ENCODE measurements at regions not wholly inside any gene's neighbourhood (a gene's known extent, or its start where the extent isn't known, plus 50 kb on each side); places are given as distances from the start of the nearest gene placed in this dataset.

- no peak for DNase-seq (ENCODE audit: low read depth)
- no peak overlapping the region for H3K4me3 ChIP-seq (ENCODE audit: low read depth, low read length)
- TF ChIP-seq CTCF (IDR thresholded peaks at IDR 0.05; ENCODE audit: insufficient read depth, low read length, poor library complexity, severe bottlenecking), result no peak
- peaks cover 47% of the 10 kb centered on the region for H3K27me3 ChIP-seq (ENCODE audit: control insufficient read depth, insufficient read depth, low read length)
- no peaks in the 10 kb centered on the region for H3K36me3 ChIP-seq (ENCODE audit: control insufficient read depth, insufficient read depth, low read length)
These were observed 229.9 kb downstream of the MN1 start for GRCh38 chr22:27571463-27572277.

GRCh38 chr22:27572278-27572666 is 229.3 kb downstream of the MN1 start:
- H3K27me3 ChIP-seq (ENCODE audit: control insufficient read depth, insufficient read depth, low read length), result peaks cover 46% of the 10 kb centered on the region
- DNase-seq (ENCODE audit: low read depth), result no peak
- H3K4me3 ChIP-seq (ENCODE audit: low read depth, low read length), result no peak overlapping the region
- no peak for TF ChIP-seq CTCF (IDR thresholded peaks at IDR 0.05; ENCODE audit: insufficient read depth, low read length, poor library complexity, severe bottlenecking)
- no peaks in the 10 kb centered on the region for H3K36me3 ChIP-seq (ENCODE audit: control insufficient read depth, insufficient read depth, low read length)

GRCh38 chr22:27573280-27574001 is 228.1 kb downstream of the MN1 start:
- Histone ChIP-seq H3K27me3 (ENCODE audit: control insufficient read depth, insufficient read depth, low read length) (peaks cover 41% of the 10 kb centered on the region), H3K4me3 (ENCODE audit: low read depth, low read length) (no peak overlapping the region), H3K36me3 (ENCODE audit: control insufficient read depth, insufficient read depth, low read length) (no peaks in the 10 kb centered on the region)
- TF ChIP-seq CTCF (IDR thresholded peaks at IDR 0.05; ENCODE audit: insufficient read depth, low read length, poor library complexity, severe bottlenecking), result no peak
- no peak for DNase-seq (ENCODE audit: low read depth)

- Histone ChIP-seq H3K27me3 (ENCODE audit: control insufficient read depth, insufficient read depth, low read length) (peaks cover 41% of the 10 kb centered on the region), H3K4me3 (ENCODE audit: low read depth, low read length) (no peak overlapping the region), H3K36me3 (ENCODE audit: control insufficient read depth, insufficient read depth, low read length) (no peaks in the 10 kb centered on the region)
- DNase-seq (ENCODE audit: low read depth), result no peak
- TF ChIP-seq CTCF (IDR thresholded peaks at IDR 0.05; ENCODE audit: insufficient read depth, low read length, poor library complexity, severe bottlenecking), result no peak
These were observed 227.6 kb downstream of the MN1 start for GRCh38 chr22:27574002-27574366.

GRCh38 chr22:27574651-27575050 is 226.9 kb downstream of the MN1 start:
- no peak for DNase-seq (ENCODE audit: low read depth)
- Histone ChIP-seq H3K4me3 (ENCODE audit: low read depth, low read length) (no peak overlapping the region), H3K36me3 (ENCODE audit: control insufficient read depth, insufficient read depth, low read length) (no peaks in the 10 kb centered on the region), H3K27me3 (ENCODE audit: control insufficient read depth, insufficient read depth, low read length) (peaks cover 40% of the 10 kb centered on the region)
- no peak for TF ChIP-seq CTCF (IDR thresholded peaks at IDR 0.05; ENCODE audit: insufficient read depth, low read length, poor library complexity, severe bottlenecking)

Measured in kidney epithelial cell (primary cell).